ENCODE measurements at regions not wholly inside any gene's neighbourhood (a gene's known extent, or its start where the extent isn't known, plus 50 kb on each side); places are given as distances from the start of the nearest gene placed in this dataset.
"Not testable (repeated sequence)": the region's sequence is repeated elsewhere in the genome, so short reads cannot be mapped to it uniquely, and the experiment has no call there.

GRCh38 chr13:65387743-65388347, 1842.3 kb downstream of the PCDH9 start:
- H3K27ac ChIP-seq = no peak overlapping the region
- TF ChIP-seq CTCF (conservative IDR thresholded peaks at IDR 0.05) = no peak

- TF ChIP-seq CTCF (conservative IDR thresholded peaks at IDR 0.05) = no peak
- H3K27ac ChIP-seq = no peak overlapping the region
Observed at GRCh38 chr13:65378943-65379519, 1851.1 kb downstream of the PCDH9 start.

- H3K27ac ChIP-seq = no peak overlapping the region
- no peak for TF ChIP-seq CTCF (conservative IDR thresholded peaks at IDR 0.05)
Observed at GRCh38 chr13:65378484-65378883, 1851.7 kb downstream of the PCDH9 start.

- TF ChIP-seq CTCF (conservative IDR thresholded peaks at IDR 0.05) = no peak
- H3K27ac ChIP-seq = no peak overlapping the region
Observed at GRCh38 chr13:65368832-65369231, 1861.3 kb downstream of the PCDH9 start.

- TF ChIP-seq CTCF (conservative IDR thresholded peaks at IDR 0.05) = no peak
- H3K27ac ChIP-seq = no peak overlapping the region
Observed at GRCh38 chr13:65353951-65354350, 1876.2 kb downstream of the PCDH9 start.

GRCh38 chr13:65353150-65353549, 1877.0 kb downstream of the PCDH9 start:
- H3K27ac ChIP-seq = not testable (repeated sequence)

GRCh38 chr13:65347420-65348030, 1882.6 kb downstream of the PCDH9 start:
- no peak overlapping the region for H3K27ac ChIP-seq

More at GRCh38 chr13:65347420-65348030, 1882.6 kb downstream of the PCDH9 start:
- TF ChIP-seq CTCF (conservative IDR thresholded peaks at IDR 0.05) = no peak
